Peyer's patch (tissue), 4 donors: ENCODE measurements at regions not wholly inside any gene's neighbourhood (a gene's known extent, or its start where the extent isn't known, plus 50 kb on each side); places are given as distances from the start of the nearest gene placed in this dataset.

Source experiments
- POLR2A ChIP-seq, 2 donors: fragments of 450-650 bp; IDR thresholded peaks; one replicate each; pipeline ENCODE4 v1.5.1; 2017; ENCODE audit warnings: antibody characterized with exemption in 2 of 2, mild to moderate bottlenecking in 2 of 2, moderate library complexity in 2 of 2
- TF ChIP-seq, protein P1 (sequence below), 6 experiments: fragments of 450-650 bp in 4 of 6; fragments of 200-600 bp in 2 of 6; sonication (generic) in 1 of 6; IDR thresholded peaks; one replicate each; pipeline ENCODE4 v1.5.1; 2017 to 2019; ENCODE audit warnings: antibody characterized with exemption in 6 of 6, mild to moderate bottlenecking in 3 of 6, moderate library complexity in 1 of 6

DNA sequence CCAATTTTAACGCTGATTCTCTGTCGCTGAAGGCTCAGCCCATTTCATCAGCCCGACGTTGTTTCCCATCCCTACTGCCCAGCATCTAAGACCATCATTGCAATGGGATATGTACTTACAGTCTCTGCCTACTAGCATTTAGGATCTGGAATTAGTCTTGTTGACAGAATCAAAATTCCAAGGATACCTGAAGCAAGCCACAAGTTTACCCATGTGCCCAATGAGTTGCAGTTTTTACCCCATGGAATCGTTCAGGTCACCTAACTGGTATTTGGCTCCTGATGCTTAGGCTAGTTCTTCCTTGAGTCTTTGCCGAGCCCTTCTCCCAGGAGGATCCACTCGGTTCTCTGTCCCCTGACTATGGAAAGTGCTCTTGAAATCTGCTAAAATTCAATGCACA is 276.8 kb downstream of the DNAJB9 start:
- TF ChIP-seq POLR2A (IDR thresholded peaks at IDR 0.05) = no peak
- TF ChIP-seq, protein P1, sequence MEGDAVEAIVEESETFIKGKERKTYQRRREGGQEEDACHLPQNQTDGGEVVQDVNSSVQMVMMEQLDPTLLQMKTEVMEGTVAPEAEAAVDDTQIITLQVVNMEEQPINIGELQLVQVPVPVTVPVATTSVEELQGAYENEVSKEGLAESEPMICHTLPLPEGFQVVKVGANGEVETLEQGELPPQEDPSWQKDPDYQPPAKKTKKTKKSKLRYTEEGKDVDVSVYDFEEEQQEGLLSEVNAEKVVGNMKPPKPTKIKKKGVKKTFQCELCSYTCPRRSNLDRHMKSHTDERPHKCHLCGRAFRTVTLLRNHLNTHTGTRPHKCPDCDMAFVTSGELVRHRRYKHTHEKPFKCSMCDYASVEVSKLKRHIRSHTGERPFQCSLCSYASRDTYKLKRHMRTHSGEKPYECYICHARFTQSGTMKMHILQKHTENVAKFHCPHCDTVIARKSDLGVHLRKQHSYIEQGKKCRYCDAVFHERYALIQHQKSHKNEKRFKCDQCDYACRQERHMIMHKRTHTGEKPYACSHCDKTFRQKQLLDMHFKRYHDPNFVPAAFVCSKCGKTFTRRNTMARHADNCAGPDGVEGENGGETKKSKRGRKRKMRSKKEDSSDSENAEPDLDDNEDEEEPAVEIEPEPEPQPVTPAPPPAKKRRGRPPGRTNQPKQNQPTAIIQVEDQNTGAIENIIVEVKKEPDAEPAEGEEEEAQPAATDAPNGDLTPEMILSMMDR (IDR thresholded peaks at IDR 0.05) = no peak
